Heart right ventricle (tissue), 16 donors: ENCODE measurements at regions not wholly inside any gene's neighbourhood (a gene's known extent, or its start where the extent isn't known, plus 50 kb on each side); places are given as distances from the start of the nearest gene placed in this dataset.
A peak's percentile ranks its signal among the peaks of the same experiment; 100 is the strongest.

Experiments
- ATAC-seq, 8 donors: fragments of 200-7000 bp; cut with Tn5 transposase; one replicate each; pipeline ENCODE4 v1.9.1; 2020; ENCODE audit warnings: mild to moderate bottlenecking in 8 of 8, moderate library complexity in 8 of 8, moderate number of reproducible peaks in 1 of 8
- DNase-seq, 2 donors: peaks; one replicate each; pipeline ENCODE4 v3.0.0-alpha.2; 2020
- H3K27ac ChIP-seq, 10 donors: fragments of 200-600 bp; sonication (generic) in 2 of 10; one replicate each; pipeline versions ENCODE4 v1.5.0 to v1.8.0; 2020 to 2022; ENCODE audit warnings: mild to moderate bottlenecking in 3 of 10
- H3K27me3 ChIP-seq, 7 donors: fragments of 200-600 bp; one replicate each; pipeline ENCODE4 v1.8.0; 2021 to 2022; ENCODE audit warnings: mild to moderate bottlenecking in 2 of 7
- H3K36me3 ChIP-seq, 9 donors: fragments of 200-600 bp; sonication (generic) in 1 of 9; one replicate each; pipeline versions ENCODE4 v1.5.0 to v1.8.0; 2020 to 2022; ENCODE audit warnings: mild to moderate bottlenecking in 2 of 9
- H3K4me1 ChIP-seq, 9 donors: fragments of 200-600 bp; sonication (generic) in 1 of 9; one replicate each; pipeline versions ENCODE4 v1.5.0 to v1.8.0; 2020 to 2022; ENCODE audit warnings: mild to moderate bottlenecking in 4 of 9
- H3K4me3 ChIP-seq, 10 donors: fragments of 200-600 bp; sonication (generic) in 2 of 10; one replicate each; pipeline versions ENCODE4 v1.5.0 to v1.8.0; 2020 to 2022; ENCODE audit warnings: mild to moderate bottlenecking in 7 of 10, moderate library complexity in 2 of 10
- H3K9me3 ChIP-seq, 11 donors: fragments of 200-600 bp in 10 of 11; sonication (generic) in 2 of 11; one replicate each; pipeline versions ENCODE4 v1.5.0 to v1.8.0; 2013 to 2022; ENCODE audit warnings: mild to moderate bottlenecking in 2 of 11, control low read depth in 1 of 11, moderate library complexity in 1 of 11
- WGBS, 2 donors: extraction: QIAGEN DNeasy Blood & Tissue Kit; methylation state at CpG; one replicate each; pipeline ENCODE4 v1.1.7; 2013; ENCODE audit warnings: inconsistent platforms in 1 of 2; 5-methylcytosine and 5-hydroxymethylcytosine counted together
- intact Hi-C, 10 donors: fragments of 100-400 bp; cut with DNase I; formaldehyde crosslinking; loops; one replicate each; pipeline versions ENCODE4 v1.11.1 to v1.14.2; 2022
- TF ChIP-seq, protein P1 (sequence below), 9 donors: fragments of 200-600 bp; sonication (generic) in 2 of 9; IDR thresholded peaks; one replicate each; pipeline versions ENCODE4 v1.5.0 to v1.8.0; 2021 to 2022; ENCODE audit warnings: antibody characterized with exemption in 9 of 9, mild to moderate bottlenecking in 5 of 9, moderate library complexity in 1 of 9
- donor health status: Arrhythmogenic right ventricular cardiomyopathy.
- donor health status: ischemic (EF 13 %, LVEDD 7.1; RV severe dilation, severe dysfunction).
- donor health status: healthy with polysubstance abuse.
- donor health status: DM: no; HTN: yes; CAD: no.
- donor health status: DM: no; HTN: no; CAD: no.
- donor health status: ischemic (EF 25% LVEDD 6.9; RV normal size, moderate dysfunction).
- donor health status: ischemic (EF 25% LVEDD 5.7; RV mildly dilated, moderate dysfunction).
- donor health status: healthy.
- donor health status: DM: yes; HTN: yes; CAD: no.
- donor health status: Ischemic cardiomyopathy.
- donor health status: ischemic (EF 35%, LVEDD 5.7; RV mildly dilated, moderate dysfunction).
- donor health status: nonischemic (EF 11% LVEDD 7.7; RV severe dilation, severe dysfunction).
- donor health status: DM: yes; HTN: yes; CAD: no.
- donor health status: PGD.
- donor health status: ischemic (EF 29% LVEDD 5.4; RV normal size, mild dysfunction).
- donor health status: nonischemic (EF 23%, LVEDD 6.1; RV moderate dilation, normal function).

DNA sequence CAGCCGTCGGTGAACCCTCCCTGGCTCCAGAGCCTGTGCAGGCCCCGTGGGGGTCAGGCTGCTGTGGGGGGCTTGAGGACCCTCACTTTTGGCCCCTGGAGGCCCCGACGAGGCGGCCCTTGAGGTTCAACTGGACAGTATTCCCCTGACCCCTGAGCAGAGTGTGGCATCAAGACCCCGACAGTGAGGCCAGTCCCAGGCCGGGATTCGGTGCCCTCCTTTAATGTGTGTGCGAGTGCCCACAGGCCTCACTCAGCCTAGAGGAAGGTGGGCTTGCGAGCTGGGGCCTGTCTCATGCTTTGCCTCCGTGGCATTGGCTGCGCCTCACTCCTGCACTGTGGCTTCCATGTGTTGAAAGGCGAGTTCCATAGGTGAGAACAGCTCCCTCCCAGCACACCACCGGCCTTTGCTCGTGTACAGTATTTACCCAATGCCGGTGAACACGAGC lies 94.5 kb downstream of the METRNL start:
- Histone ChIP-seq H3K27me3 (peaks cover 0 to 11% (median 0%) of the 10 kb centered on the region in 7 donors), H3K4me3 (no peak overlapping the region), H3K36me3 (no peaks in the 10 kb centered on the region), H3K4me1 (no peaks in the 10 kb centered on the region), H3K9me3 (no peaks in the 10 kb centered on the region), H3K27ac (no peak overlapping the region)
- DNase-seq: no peak
- TF ChIP-seq, protein P1, sequence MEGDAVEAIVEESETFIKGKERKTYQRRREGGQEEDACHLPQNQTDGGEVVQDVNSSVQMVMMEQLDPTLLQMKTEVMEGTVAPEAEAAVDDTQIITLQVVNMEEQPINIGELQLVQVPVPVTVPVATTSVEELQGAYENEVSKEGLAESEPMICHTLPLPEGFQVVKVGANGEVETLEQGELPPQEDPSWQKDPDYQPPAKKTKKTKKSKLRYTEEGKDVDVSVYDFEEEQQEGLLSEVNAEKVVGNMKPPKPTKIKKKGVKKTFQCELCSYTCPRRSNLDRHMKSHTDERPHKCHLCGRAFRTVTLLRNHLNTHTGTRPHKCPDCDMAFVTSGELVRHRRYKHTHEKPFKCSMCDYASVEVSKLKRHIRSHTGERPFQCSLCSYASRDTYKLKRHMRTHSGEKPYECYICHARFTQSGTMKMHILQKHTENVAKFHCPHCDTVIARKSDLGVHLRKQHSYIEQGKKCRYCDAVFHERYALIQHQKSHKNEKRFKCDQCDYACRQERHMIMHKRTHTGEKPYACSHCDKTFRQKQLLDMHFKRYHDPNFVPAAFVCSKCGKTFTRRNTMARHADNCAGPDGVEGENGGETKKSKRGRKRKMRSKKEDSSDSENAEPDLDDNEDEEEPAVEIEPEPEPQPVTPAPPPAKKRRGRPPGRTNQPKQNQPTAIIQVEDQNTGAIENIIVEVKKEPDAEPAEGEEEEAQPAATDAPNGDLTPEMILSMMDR (IDR thresholded peaks at IDR 0.05): no peak
- 92 to 93% methylated on average over 18 of the region's 18 CpGs for WGBS, 2 donors
- peak in 2 of 8 donors; percentile 13 to 31 for ATAC-seq
- intact Hi-C loops: no loop called here

DNA sequence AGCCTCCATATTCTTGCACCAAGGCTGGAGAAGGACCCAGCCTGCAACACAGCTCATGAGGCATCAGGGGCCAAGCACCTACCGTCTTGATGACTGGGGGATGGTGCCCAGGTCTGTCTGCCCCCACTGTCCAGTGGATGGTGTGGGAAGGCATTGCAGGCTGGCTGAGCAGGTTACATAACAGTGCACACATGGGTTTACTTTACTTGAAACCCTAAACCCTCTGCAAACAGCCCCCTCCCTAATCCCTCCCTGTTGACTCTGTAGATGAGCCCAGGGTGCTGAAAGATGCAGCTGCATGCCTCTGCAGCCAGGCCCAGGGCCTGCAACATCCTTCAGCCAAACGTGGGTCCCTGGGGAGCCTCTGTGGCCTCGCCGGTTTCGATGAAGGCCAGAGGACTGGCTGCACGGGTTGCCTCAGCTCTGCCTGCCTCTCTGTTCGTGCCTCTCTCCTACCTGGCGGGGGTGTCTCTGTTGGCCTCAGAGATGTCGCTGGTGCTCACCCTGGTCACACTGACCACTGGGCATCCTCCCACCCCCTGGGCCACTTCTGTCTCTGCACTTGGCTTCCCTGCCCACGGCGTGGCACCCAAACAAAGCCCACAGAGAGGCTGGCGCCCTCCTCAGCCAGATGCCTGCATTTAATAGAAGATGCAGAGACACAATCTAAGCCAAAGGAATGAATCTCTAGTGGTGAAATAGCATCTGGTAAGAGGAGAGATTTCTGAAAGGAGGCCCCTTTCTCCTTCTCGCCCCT lies 95.1 kb downstream of the METRNL start:
- Histone ChIP-seq H3K36me3 (no peaks in the 10 kb centered on the region), H3K27ac (no peak overlapping the region), H3K27me3 (peaks cover 0 to 11% (median 0%) of the 10 kb centered on the region in 7 donors), H3K4me3 (no peak overlapping the region), H3K9me3 (no peaks in the 10 kb centered on the region), H3K4me1 (peaks cover 0 to 4% (median 0%) of the 10 kb centered on the region in 9 donors)
- ATAC-seq (peak in 3 of 8 donors; percentile 13 to 65 (median 39)), DNase-seq (no peak)
- intact Hi-C loops: no loop called here
- WGBS, 2 donors: 63 to 72% methylated on average over 13 of the region's 13 CpGs
- TF ChIP-seq, protein P1 (IDR thresholded peaks at IDR 0.05): no peak

DNA sequence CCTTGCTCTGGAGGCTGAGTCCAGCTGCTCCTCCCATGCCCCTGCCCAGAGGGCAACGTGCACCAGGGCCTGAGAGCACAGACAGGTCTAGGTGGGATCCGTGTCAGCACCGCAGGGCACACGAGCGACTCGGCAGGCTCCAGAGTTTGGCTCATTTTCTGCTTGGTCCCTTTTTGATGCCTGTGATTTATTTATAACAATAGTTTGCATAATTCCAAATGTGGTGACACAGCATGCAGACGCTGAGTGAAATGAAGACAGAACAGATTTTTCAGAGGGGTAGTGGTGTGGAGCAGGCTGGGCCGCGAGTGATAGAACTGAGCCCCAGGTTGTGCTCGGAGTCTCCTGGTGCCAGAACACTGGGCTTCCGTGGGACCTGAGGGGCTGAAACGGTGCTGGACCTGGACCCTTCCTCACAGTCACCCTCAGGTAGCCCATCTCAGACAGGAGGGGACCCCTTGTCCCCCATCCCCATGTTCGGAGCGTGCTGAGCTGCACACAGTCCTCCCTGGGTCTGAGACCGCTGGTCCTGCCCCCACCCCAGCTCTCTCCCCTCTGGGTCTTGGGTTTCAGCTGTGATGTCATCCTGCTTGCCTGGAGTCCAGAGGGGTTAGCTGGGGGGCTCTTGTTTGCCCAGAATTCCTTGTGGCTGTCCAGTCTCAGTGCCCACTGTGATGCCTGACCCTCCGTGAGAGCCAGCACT lies 95.9 kb downstream of the METRNL start:
- intact Hi-C loops: no loop called here
- Histone ChIP-seq H3K9me3 (no peaks in the 10 kb centered on the region), H3K4me1 (peaks cover 0 to 7% (median 0%) of the 10 kb centered on the region in 9 donors), H3K4me3 (no peak overlapping the region), H3K27ac (no peak overlapping the region), H3K36me3 (no peaks in the 10 kb centered on the region), H3K27me3 (peaks cover 0 to 11% (median 0%) of the 10 kb centered on the region in 7 donors)
- DNase-seq: no peak
- TF ChIP-seq, protein P1 (IDR thresholded peaks at IDR 0.05): no peak
- ATAC-seq: no peak
- WGBS, 2 donors: 83 to 91% methylated on average over 16 of the region's 16 CpGs

DNA sequence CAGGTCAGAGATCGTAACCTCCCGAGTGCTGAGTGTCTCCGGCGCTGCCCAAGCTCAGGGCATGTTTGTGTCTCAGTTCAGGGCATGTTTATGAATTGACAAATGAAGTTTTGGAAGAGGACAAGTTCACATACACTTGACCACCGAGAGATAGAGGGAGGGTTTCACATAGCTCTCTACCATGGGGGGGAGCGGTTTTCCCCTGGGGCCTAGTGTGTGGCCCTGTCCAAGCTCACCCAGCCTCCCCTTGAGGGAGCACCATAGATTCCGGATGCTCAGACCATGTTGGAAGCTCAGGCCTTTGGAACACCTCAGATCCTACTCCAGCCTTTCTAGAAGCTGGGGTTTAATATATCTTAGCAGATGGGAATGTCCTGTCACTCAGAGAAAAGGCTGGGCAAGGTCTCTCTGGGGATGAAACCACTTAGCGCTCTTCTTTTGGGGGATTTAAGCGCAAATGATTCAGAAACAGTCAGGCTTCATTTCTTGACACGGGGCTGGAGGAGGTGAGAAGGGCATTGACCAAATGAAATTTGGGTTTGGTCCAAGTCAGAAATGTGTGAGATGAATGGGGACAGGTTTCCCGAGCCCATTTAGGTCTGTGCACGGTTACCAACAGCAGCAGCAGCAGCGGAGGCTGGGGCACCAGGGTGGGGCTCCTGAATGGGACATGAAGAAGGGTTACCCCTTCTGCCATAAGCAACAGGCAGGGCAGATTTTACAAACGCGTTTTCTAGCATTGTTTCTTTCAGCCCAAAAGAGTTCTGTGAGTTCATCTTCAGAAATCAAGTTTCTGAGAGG lies 96.6 kb downstream of the METRNL start:
- H3K27me3 ChIP-seq: peaks cover 0 to 5% (median 0%) of the 10 kb centered on the region in 7 donors
- H3K9me3 ChIP-seq: no peaks in the 10 kb centered on the region
- H3K36me3 ChIP-seq: no peaks in the 10 kb centered on the region
- WGBS, 2 donors: 89 to 90% methylated on average over 15 of the region's 15 CpGs
- ATAC-seq (no peak), DNase-seq (no peak)
- H3K4me1 ChIP-seq: peaks cover 0 to 7% (median 0%) of the 10 kb centered on the region in 9 donors
- no peak overlapping the region for H3K4me3 ChIP-seq
- no peak overlapping the region for H3K27ac ChIP-seq
- TF ChIP-seq, protein P1 (IDR thresholded peaks at IDR 0.05): no peak
- intact Hi-C loops: no loop called here
